WTC11 (cell line): ENCODE measurements at regions not wholly inside any gene's neighbourhood (a gene's known extent, or its start where the extent isn't known, plus 50 kb on each side); places are given as distances from the start of the nearest gene placed in this dataset.

Experiments
- ATAC-seq: fragments of 200-7000 bp; cut with Tn5 transposase; 2 replicates; pipeline ENCODE4 v1.10.0; 2021; ENCODE audit warnings: mild to moderate bottlenecking, moderate library complexity
- CTCF ChIA-PET: fragments of 300-600 bp; sonication (Branson Sonifier 250); formaldehyde crosslinking; loops from one replicate; lab custom pipeline; 2021; ENCODE audit warnings: antibody characterized with exemption; lab: Charles Lee
- POLR2A ChIA-PET: fragments of 350-600 bp; sonication (Branson Sonifier 250); formaldehyde crosslinking; loops from one replicate; lab custom pipeline; 2021; ENCODE audit warnings: antibody characterized with exemption; lab: Charles Lee
- DNase-seq: peaks from one replicate; pipeline ENCODE4 v3.0.0; 2021; ENCODE audit warnings: low spot score
- H3K27ac Mint-ChIP-seq: 2 replicates; pipeline ENCODE4 v1.8.0; 2021; ENCODE audit warnings: mixed read lengths
- H3K27me3 Mint-ChIP-seq: 2 replicates; pipeline ENCODE4 v1.8.0; 2021; ENCODE audit warnings: low read depth, mild to moderate bottlenecking, moderate library complexity, mixed read lengths
- H3K36me3 Mint-ChIP-seq: 2 replicates; pipeline ENCODE4 v1.8.0; 2021; ENCODE audit warnings: mixed read lengths
- H3K4me1 Mint-ChIP-seq: 2 replicates; pipeline ENCODE4 v1.8.0; 2022; ENCODE audit warnings: mixed read lengths
- H3K4me3 Mint-ChIP-seq: 2 replicates; pipeline ENCODE4 v1.8.0; 2021; ENCODE audit warnings: mild to moderate bottlenecking, moderate library complexity, mixed read lengths
- H3K9me3 Mint-ChIP-seq: 2 replicates; pipeline ENCODE4 v1.8.0; 2021; ENCODE audit warnings: mixed read lengths
- AR ChIP-seq: fragments of 250-450 bp; sonication (Bioruptor Pico); IDR thresholded peaks from 2 replicates; pipeline ENCODE4 v1.9.0; 2021; ENCODE audit warnings: mild to moderate bottlenecking
- CBFB ChIP-seq: sonication (generic); formaldehyde crosslinking; IDR thresholded peaks from 2 replicates; pipeline ENCODE4 v1.8.1; 2022; ENCODE audit warnings: mild to moderate bottlenecking, low read depth, missing genetic modification reagents
- CDX4 ChIP-seq: fragments of 250-450 bp; sonication (Bioruptor Pico); IDR thresholded peaks from 2 replicates; pipeline ENCODE4 v1.9.0; 2021; ENCODE audit warnings: moderate library complexity, mild to moderate bottlenecking, inconsistent platforms, borderline replicate concordance
- CTCF ChIP-seq: fragments of 200-600 bp; IDR thresholded peaks from 2 replicates; pipeline ENCODE4 v1.8.0; 2022; ENCODE audit warnings: antibody characterized with exemption
- HMGA2 ChIP-seq: fragments of 250-450 bp; sonication (Bioruptor Pico); IDR thresholded peaks from 2 replicates; pipeline ENCODE4 v1.4.0; 2021; ENCODE audit warnings: mild to moderate bottlenecking, moderate library complexity
- JAZF1 ChIP-seq: fragments of 250-450 bp; sonication (Bioruptor Pico); IDR thresholded peaks from 2 replicates; pipeline ENCODE4 v1.9.0; 2021; ENCODE audit warnings: moderate library complexity, mild to moderate bottlenecking, inconsistent platforms
- SMAD3 ChIP-seq: sonication (generic); formaldehyde crosslinking; IDR thresholded peaks from 2 replicates; pipeline ENCODE4 v1.8.0; 2022; ENCODE audit warnings: missing genetic modification reagents, mild to moderate bottlenecking, borderline replicate concordance
- TF ChIP-seq, protein P1 (sequence below): sonication (generic); formaldehyde crosslinking; conservative IDR thresholded peaks from 2 replicates; pipeline ENCODE4 v1.8.1; 2023; ENCODE audit warnings: mild to moderate bottlenecking, low read depth, missing genetic modification reagents, moderate library complexity
- TF ChIP-seq, protein P2 (sequence below): sonication (generic); formaldehyde crosslinking; IDR thresholded peaks from 2 replicates; pipeline ENCODE4 v1.8.0; 2022; ENCODE audit warnings: missing genetic modification reagents
- TF ChIP-seq, protein P3 (sequence below): sonication (generic); formaldehyde crosslinking; IDR thresholded peaks from 2 replicates; pipeline ENCODE4 v1.8.0; 2022; ENCODE audit warnings: mild to moderate bottlenecking, missing genetic modification reagents
- TF ChIP-seq, protein P4 (sequence below): sonication (generic); formaldehyde crosslinking; IDR thresholded peaks from 2 replicates; pipeline ENCODE4 v1.8.1; 2023; ENCODE audit warnings: mild to moderate bottlenecking, missing genetic modification reagents

- TF ChIP-seq, protein P1, sequence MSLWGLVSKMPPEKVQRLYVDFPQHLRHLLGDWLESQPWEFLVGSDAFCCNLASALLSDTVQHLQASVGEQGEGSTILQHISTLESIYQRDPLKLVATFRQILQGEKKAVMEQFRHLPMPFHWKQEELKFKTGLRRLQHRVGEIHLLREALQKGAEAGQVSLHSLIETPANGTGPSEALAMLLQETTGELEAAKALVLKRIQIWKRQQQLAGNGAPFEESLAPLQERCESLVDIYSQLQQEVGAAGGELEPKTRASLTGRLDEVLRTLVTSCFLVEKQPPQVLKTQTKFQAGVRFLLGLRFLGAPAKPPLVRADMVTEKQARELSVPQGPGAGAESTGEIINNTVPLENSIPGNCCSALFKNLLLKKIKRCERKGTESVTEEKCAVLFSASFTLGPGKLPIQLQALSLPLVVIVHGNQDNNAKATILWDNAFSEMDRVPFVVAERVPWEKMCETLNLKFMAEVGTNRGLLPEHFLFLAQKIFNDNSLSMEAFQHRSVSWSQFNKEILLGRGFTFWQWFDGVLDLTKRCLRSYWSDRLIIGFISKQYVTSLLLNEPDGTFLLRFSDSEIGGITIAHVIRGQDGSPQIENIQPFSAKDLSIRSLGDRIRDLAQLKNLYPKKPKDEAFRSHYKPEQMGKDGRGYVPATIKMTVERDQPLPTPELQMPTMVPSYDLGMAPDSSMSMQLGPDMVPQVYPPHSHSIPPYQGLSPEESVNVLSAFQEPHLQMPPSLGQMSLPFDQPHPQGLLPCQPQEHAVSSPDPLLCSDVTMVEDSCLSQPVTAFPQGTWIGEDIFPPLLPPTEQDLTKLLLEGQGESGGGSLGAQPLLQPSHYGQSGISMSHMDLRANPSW (CRISPR knock-in tag): no peak
- TF ChIP-seq CDX4 (CRISPR knock-in tag): no peak
- TF ChIP-seq JAZF1 (CRISPR knock-in tag): no peak
- TF ChIP-seq, protein P2, sequence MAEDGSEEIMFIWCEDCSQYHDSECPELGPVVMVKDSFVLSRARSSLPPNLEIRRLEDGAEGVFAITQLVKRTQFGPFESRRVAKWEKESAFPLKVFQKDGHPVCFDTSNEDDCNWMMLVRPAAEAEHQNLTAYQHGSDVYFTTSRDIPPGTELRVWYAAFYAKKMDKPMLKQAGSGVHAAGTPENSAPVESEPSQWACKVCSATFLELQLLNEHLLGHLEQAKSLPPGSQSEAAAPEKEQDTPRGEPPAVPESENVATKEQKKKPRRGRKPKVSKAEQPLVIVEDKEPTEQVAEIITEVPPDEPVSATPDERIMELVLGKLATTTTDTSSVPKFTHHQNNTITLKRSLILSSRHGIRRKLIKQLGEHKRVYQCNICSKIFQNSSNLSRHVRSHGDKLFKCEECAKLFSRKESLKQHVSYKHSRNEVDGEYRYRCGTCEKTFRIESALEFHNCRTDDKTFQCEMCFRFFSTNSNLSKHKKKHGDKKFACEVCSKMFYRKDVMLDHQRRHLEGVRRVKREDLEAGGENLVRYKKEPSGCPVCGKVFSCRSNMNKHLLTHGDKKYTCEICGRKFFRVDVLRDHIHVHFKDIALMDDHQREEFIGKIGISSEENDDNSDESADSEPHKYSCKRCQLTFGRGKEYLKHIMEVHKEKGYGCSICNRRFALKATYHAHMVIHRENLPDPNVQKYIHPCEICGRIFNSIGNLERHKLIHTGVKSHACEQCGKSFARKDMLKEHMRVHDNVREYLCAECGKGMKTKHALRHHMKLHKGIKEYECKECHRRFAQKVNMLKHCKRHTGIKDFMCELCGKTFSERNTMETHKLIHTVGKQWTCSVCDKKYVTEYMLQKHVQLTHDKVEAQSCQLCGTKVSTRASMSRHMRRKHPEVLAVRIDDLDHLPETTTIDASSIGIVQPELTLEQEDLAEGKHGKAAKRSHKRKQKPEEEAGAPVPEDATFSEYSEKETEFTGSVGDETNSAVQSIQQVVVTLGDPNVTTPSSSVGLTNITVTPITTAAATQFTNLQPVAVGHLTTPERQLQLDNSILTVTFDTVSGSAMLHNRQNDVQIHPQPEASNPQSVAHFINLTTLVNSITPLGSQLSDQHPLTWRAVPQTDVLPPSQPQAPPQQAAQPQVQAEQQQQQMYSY: no peak
- no peak for TF ChIP-seq SMAD3 (CRISPR knock-in tag)
- no peak for TF ChIP-seq CTCF
- TF ChIP-seq, all 79 proteins: peak for 0
Observed at GRCh38 chr2:3942841-3943240, 239.5 kb downstream of the DCDC2C start (continued).

GRCh38 chr2:3944071-3944470, 240.7 kb downstream of the DCDC2C start:
- Mint-ChIP-seq H3K4me3 (no peak overlapping the region), H3K27me3 (peaks cover 25% of the 10 kb centered on the region), H3K36me3 (peaks cover 73% of the 10 kb centered on the region), H3K9me3 (peaks cover 73% of the 10 kb centered on the region), H3K27ac (no peak overlapping the region), H3K4me1 (no peaks in the 10 kb centered on the region)
- TF ChIP-seq, protein P3, sequence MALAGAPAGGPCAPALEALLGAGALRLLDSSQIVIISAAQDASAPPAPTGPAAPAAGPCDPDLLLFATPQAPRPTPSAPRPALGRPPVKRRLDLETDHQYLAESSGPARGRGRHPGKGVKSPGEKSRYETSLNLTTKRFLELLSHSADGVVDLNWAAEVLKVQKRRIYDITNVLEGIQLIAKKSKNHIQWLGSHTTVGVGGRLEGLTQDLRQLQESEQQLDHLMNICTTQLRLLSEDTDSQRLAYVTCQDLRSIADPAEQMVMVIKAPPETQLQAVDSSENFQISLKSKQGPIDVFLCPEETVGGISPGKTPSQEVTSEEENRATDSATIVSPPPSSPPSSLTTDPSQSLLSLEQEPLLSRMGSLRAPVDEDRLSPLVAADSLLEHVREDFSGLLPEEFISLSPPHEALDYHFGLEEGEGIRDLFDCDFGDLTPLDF: no peak
- TF ChIP-seq CBFB (CRISPR knock-in tag): no peak
- no peak for TF ChIP-seq AR (CRISPR knock-in tag)
- TF ChIP-seq HMGA2 (CRISPR knock-in tag): no peak
- TF ChIP-seq, protein P4, sequence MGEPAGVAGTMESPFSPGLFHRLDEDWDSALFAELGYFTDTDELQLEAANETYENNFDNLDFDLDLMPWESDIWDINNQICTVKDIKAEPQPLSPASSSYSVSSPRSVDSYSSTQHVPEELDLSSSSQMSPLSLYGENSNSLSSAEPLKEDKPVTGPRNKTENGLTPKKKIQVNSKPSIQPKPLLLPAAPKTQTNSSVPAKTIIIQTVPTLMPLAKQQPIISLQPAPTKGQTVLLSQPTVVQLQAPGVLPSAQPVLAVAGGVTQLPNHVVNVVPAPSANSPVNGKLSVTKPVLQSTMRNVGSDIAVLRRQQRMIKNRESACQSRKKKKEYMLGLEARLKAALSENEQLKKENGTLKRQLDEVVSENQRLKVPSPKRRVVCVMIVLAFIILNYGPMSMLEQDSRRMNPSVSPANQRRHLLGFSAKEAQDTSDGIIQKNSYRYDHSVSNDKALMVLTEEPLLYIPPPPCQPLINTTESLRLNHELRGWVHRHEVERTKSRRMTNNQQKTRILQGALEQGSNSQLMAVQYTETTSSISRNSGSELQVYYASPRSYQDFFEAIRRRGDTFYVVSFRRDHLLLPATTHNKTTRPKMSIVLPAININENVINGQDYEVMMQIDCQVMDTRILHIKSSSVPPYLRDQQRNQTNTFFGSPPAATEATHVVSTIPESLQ (CRISPR knock-in tag): no peak
- no peak for DNase-seq
- no peak for ATAC-seq
- CTCF ChIA-PET: no interaction called here
- POLR2A ChIA-PET: no interaction called here
